Right atrium auricular region (tissue), 2 donors: ENCODE measurements at regions not wholly inside any gene's neighbourhood (a gene's known extent, or its start where the extent isn't known, plus 50 kb on each side); places are given as distances from the start of the nearest gene placed in this dataset.

Experiments used
- DNase-seq: peaks from one replicate; pipeline ENCODE4 v3.0.0-alpha.2; 2019; ENCODE audit warnings: low spot score
- H3K27ac ChIP-seq, 2 donors: fragments of 200-600 bp; sonication (generic); 1 replicate in 1 of 2; 2 replicates in 1 of 2; pipeline ENCODE4 v1.5.1; 2016 to 2019
- H3K27me3 ChIP-seq, 2 donors: fragments of 200-600 bp; sonication (generic); one replicate each; pipeline versions ENCODE4 v1.5.1 to v1.6.0; 2017 to 2019
- H3K36me3 ChIP-seq: fragments of 200-600 bp; sonication (generic); one replicate; pipeline ENCODE4 v1.5.1; 2016
- H3K4me1 ChIP-seq, 2 donors: fragments of 200-600 bp; sonication (generic); one replicate each; pipeline versions ENCODE4 v1.5.1 to v1.6.0; 2017 to 2019
- H3K4me3 ChIP-seq, 2 donors: fragments of 200-600 bp; sonication (generic); 1 replicate in 1 of 2; 2 replicates in 1 of 2; pipeline ENCODE4 v1.5.1; 2017 to 2019; ENCODE audit warnings: mild to moderate bottlenecking in 1 of 2, moderate library complexity in 1 of 2
- H3K9me3 ChIP-seq, 2 donors: fragments of 200-600 bp; sonication (generic); one replicate each; pipeline ENCODE4 v1.5.1; 2019
- TF ChIP-seq, protein P1 (sequence below), 2 donors: fragments of 200-600 bp; sonication (generic); IDR thresholded peaks; one replicate each; pipeline ENCODE4 v1.5.1; 2019; ENCODE audit warnings: antibody characterized with exemption in 2 of 2

DNA sequence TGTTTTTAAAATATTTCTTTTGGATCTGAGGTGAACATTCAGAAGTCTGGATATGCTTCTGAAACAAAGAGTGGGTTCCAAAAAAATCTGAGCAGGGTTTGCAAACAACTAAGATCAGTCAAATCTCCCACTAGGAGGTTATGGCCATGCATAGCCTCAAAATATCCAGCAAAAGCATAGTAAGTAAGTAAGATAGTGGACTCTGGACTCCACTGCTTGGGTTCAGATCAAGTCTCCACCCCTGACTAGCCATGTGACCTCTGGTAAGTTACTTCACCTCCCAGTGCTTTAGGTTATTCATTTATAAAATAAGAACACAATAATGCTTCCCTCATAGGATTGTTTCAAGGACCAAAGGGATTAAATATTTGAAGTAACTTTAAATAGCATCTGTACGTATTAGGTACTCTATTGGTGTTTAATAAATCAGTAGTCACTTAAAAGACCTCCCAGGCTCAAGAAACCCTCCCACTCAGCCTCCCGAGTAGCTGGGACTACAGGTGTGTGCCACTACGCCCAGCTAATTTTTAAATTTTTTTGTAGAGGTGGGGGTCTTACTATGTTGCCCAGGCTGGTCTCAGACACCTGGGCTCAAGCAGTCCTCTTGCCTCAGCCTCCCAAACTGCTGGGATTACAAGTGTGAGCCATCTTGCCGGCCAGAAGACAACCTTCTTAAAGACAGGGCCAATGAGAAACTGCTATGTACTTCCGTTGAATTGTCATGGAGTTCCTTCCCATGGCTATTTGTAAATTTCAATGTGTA, 95.7 kb upstream of the SOX5 start:
- TF ChIP-seq, protein P1, sequence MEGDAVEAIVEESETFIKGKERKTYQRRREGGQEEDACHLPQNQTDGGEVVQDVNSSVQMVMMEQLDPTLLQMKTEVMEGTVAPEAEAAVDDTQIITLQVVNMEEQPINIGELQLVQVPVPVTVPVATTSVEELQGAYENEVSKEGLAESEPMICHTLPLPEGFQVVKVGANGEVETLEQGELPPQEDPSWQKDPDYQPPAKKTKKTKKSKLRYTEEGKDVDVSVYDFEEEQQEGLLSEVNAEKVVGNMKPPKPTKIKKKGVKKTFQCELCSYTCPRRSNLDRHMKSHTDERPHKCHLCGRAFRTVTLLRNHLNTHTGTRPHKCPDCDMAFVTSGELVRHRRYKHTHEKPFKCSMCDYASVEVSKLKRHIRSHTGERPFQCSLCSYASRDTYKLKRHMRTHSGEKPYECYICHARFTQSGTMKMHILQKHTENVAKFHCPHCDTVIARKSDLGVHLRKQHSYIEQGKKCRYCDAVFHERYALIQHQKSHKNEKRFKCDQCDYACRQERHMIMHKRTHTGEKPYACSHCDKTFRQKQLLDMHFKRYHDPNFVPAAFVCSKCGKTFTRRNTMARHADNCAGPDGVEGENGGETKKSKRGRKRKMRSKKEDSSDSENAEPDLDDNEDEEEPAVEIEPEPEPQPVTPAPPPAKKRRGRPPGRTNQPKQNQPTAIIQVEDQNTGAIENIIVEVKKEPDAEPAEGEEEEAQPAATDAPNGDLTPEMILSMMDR (IDR thresholded peaks at IDR 0.05): no peak
- Histone ChIP-seq H3K27me3 (no peaks in the 10 kb centered on the region), H3K36me3 (no peaks in the 10 kb centered on the region), H3K27ac (peak overlapping the region in 1 of 2 donors; percentile 5), H3K4me1 (peaks cover 0 to 11% of the 10 kb centered on the region in 2 donors), H3K4me3 (no peak overlapping the region), H3K9me3 (no peaks in the 10 kb centered on the region)
- DNase-seq: no peak

DNA sequence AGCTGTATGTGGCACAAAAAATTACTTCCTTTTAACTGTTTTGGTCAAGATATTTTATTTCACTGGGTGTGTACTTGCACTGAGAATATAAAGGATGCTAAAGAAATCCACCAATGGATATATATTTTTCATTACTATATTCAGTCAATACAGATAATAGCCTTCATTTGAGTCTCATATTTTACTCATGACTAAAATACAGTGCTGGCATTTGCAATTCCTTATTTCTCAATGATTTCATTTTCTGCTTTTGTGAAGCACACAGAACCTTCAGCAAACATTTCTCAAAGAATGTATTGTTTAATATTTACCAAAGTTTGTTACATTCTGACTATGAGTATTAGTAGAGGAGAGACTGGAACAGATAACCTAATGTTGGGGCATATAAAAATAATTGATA, 93.2 kb upstream of the SOX5 start:
- Histone ChIP-seq H3K36me3 (no peaks in the 10 kb centered on the region), H3K4me3 (no peak overlapping the region), H3K27ac (no peak overlapping the region), H3K4me1 (peaks cover 0 to 11% of the 10 kb centered on the region in 2 donors), H3K9me3 (no peaks in the 10 kb centered on the region), H3K27me3 (no peaks in the 10 kb centered on the region)
- TF ChIP-seq, protein P1 (IDR thresholded peaks at IDR 0.05): no peak
- no peak for DNase-seq

DNA sequence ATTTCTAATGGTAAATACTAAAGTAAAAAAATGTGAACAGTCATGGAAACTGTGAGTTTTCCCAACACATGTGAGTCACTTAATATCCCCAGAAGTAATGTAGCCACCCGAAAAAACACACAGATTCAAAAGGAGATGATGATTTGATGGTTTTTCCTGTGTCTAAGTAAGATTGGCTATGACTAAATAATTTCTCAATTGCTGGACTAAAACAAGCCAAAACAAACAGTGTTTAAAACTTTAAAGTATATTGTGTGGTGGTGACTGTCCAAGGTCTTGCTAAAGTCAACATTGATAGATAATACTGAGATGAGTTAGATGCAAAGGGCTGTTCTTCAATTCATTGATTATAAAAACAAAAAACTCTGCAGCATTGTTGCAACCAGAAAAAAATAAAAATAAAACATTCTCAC, 89.6 kb upstream of the SOX5 start:
- Histone ChIP-seq H3K36me3 (no peaks in the 10 kb centered on the region), H3K9me3 (no peaks in the 10 kb centered on the region), H3K4me1 (no peaks in the 10 kb centered on the region), H3K27me3 (no peaks in the 10 kb centered on the region), H3K27ac (no peak overlapping the region), H3K4me3 (no peak overlapping the region)
- no peak for DNase-seq
- TF ChIP-seq, protein P1 (IDR thresholded peaks at IDR 0.05): no peak

DNA sequence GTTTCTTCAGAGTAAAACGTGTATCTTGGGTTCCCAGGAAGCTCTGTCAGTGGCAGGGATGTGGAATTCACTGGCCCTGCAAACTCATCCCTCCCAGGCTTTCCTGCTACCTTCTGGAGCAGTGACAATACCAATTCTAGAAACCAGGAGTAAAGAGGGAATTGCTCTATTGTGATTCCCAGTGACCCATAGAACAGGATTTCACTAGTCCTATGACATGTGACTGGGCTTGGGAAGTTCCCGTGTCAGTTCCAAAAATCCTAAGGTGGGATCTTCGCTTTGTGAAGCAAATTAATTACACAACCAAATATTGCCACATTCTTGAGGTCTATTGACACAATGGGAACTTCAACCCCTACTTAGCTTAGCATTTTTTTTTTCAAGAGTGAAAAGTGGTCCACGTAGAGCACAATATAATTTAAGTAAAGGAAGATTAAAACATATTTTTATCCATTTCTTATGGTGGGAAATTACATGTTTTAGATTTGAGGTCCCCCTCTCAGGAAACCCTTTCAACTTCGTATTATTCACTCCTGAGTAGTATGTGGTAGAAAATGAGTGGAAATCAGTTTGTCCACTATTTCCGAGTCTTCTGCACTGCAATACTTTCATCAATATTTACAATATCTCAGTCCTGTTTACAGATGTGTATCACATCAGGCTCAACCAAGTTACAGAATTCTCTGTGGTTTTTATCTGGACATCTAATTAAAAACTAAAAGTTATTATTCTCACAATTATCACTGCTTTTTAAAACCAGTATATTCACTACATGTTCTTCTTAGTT, 88.9 kb upstream of the SOX5 start:
- TF ChIP-seq, protein P1 (IDR thresholded peaks at IDR 0.05): no peak
- Histone ChIP-seq H3K27me3 (no peaks in the 10 kb centered on the region), H3K4me3 (no peak overlapping the region), H3K4me1 (no peaks in the 10 kb centered on the region), H3K9me3 (no peaks in the 10 kb centered on the region), H3K27ac (peak overlapping the region in 1 of 2 donors; percentile 26), H3K36me3 (no peaks in the 10 kb centered on the region)
- no peak for DNase-seq

DNA sequence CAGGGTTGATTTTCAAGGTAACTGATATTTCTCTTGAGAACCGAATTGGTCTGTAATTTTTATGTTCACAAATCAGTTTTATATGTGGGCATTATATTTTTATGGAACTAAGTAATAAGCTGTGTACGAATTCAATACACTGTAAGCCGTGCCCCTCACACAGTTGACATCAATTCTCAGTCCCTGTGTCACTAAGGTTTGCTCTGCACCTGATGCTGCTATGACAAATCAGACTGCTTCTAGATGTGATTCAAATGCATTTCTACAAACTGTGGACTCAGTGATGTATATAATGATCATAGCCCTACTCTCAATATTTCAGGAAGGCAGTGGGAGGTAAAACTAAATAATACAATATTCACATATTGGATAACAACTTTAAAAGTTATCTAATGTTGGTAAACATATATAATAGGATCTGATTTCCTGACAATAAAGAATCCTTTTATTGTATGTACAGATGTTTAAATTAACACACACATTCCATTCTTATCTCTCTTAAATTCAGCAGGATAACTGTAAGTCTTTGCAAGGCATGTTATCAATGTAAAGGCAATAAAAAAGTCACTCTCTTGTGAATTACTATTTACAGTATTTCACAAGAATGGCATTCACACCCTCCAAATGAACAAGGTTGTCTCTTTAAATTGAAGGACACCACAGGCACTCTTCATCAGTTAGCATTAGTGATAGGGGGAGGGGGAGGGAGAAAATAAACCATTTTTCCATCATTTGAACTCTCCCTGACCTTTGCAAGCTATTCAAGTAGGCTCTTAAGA, 87.2 kb upstream of the SOX5 start:
- no peak overlapping the region for H3K4me3 ChIP-seq
- H3K4me1 ChIP-seq: no peaks in the 10 kb centered on the region
- no peaks in the 10 kb centered on the region for H3K27me3 ChIP-seq
- H3K27ac ChIP-seq: no peak overlapping the region
- no peaks in the 10 kb centered on the region for H3K36me3 ChIP-seq
- TF ChIP-seq, protein P1 (IDR thresholded peaks at IDR 0.05): no peak
- DNase-seq: no peak
- H3K9me3 ChIP-seq: no peaks in the 10 kb centered on the region
